IMR-90 (cell line): ENCODE measurements at regions not wholly inside any gene's neighbourhood (a gene's known extent, or its start where the extent isn't known, plus 50 kb on each side); places are given as distances from the start of the nearest gene placed in this dataset.

Experiments used
- ATAC-seq: fragments of 200-7000 bp; cut with Tn5 transposase; 2 replicates; pipeline ENCODE4 v1.9.1; 2020; ENCODE audit warnings: low read depth, mild to moderate bottlenecking, moderate library complexity
- BruUV-seq: library from RNA; stranded (reverse); fragments of 400-500 nt; replicated peaks from 2 replicates; lab custom pipeline; 2021; lab: Mats Ljungman, UMichigan
- CTCF ChIA-PET: fragments of 300-600 bp; formaldehyde crosslinking; extraction: SDS; loops from one replicate; lab custom pipeline; 2021; ENCODE audit warnings: antibody characterized with exemption; lab: Yijun Ruan, JAX
- POLR2A ChIA-PET: fragments of 300-600 bp; sonication (Branson Sonifier 250); formaldehyde crosslinking; loops from one replicate; lab custom pipeline; 2022; ENCODE audit warnings: antibody characterized with exemption; ENCODE audit not compliant: unreplicated experiment; lab: Charles Lee
- DNase-seq: peaks from one replicate; pipeline ENCODE4 v3.0.0; 2013
- H2AFZ ChIP-seq: replicated peaks from 2 replicates; pipeline ENCODE3; 2013; ENCODE audit warnings: low read length, mild to moderate bottlenecking; ENCODE audit not compliant: poor library complexity
- H2AK5ac ChIP-seq: 2 replicates; pipeline ENCODE4 v1.6.1; 2013; ENCODE audit warnings: low read depth, low read length, inconsistent platforms
- H2AK9ac ChIP-seq: replicated peaks from 2 replicates; pipeline ENCODE3; 2013; ENCODE audit warnings: mild to moderate bottlenecking, low read depth, low read length, moderate library complexity; ENCODE audit not compliant: poor library complexity
- H2BK120ac ChIP-seq: 2 replicates; pipeline ENCODE4 v1.6.1; 2013; ENCODE audit warnings: low read depth, low read length, inconsistent platforms
- H2BK15ac ChIP-seq: 3 replicates; pipeline ENCODE4 v1.6.1; 2013; ENCODE audit warnings: low read depth, low read length, inconsistent platforms
- H2BK20ac ChIP-seq: 2 replicates; pipeline ENCODE4 v1.6.1; 2013; ENCODE audit warnings: low read depth, mild to moderate bottlenecking, inconsistent platforms, low read length, moderate library complexity
- H2BK5ac ChIP-seq: 2 replicates; pipeline ENCODE4 v1.6.1; 2013; ENCODE audit warnings: mild to moderate bottlenecking, low read depth, low read length, inconsistent platforms; ENCODE audit not compliant: poor library complexity, severe bottlenecking
- H3K14ac ChIP-seq: replicated peaks from 2 replicates; pipeline ENCODE4 v1.6.1; 2013; ENCODE audit warnings: low read depth, low read length, inconsistent platforms
- H3K18ac ChIP-seq: 2 replicates; pipeline ENCODE4 v1.6.1; 2013; ENCODE audit warnings: low read depth, low read length, control low read depth
- H3K23ac ChIP-seq: 2 replicates; pipeline ENCODE4 v1.6.1; 2013; ENCODE audit warnings: low read depth, low read length, inconsistent platforms
- H3K27ac ChIP-seq: 2 replicates; pipeline ENCODE4 v1.5.1; 2013; ENCODE audit warnings: mild to moderate bottlenecking, control low read depth, low read length; ENCODE audit not compliant: insufficient read depth
- H3K27me3 ChIP-seq: 2 replicates; pipeline ENCODE4 v1.6.1; 2013; ENCODE audit warnings: low read length; ENCODE audit not compliant: control insufficient read depth, insufficient read depth
- H3K36me3 ChIP-seq: 2 replicates; pipeline ENCODE4 v1.6.1; 2013; ENCODE audit warnings: low read length, mixed read lengths; ENCODE audit not compliant: control insufficient read depth, insufficient read depth
- H3K4ac ChIP-seq: 2 replicates; pipeline ENCODE4 v1.6.1; 2013; ENCODE audit warnings: low read depth, low read length, inconsistent platforms
- H3K4me1 ChIP-seq: 2 replicates; pipeline ENCODE4 v1.6.1; 2013; ENCODE audit warnings: low read length, mixed read lengths; ENCODE audit not compliant: control insufficient read depth, insufficient read depth
- H3K4me2 ChIP-seq: 2 replicates; pipeline ENCODE4 v1.6.1; 2013; ENCODE audit warnings: low read depth, mild to moderate bottlenecking, control low read depth, low read length, moderate library complexity
- H3K4me3 ChIP-seq: 2 replicates; pipeline ENCODE4 v1.5.1; 2013; ENCODE audit warnings: low read depth, mild to moderate bottlenecking, control low read depth, low read length, moderate library complexity; ENCODE audit not compliant: insufficient read depth
- H3K56ac ChIP-seq: 2 replicates; pipeline ENCODE4 v1.6.1; 2013; ENCODE audit warnings: low read length, inconsistent platforms; ENCODE audit not compliant: insufficient read depth; ENCODE audit errors: extremely low read depth
- H3K79me1 ChIP-seq, 2 experiments: 2 replicates each; pipeline ENCODE4 v1.6.1; 2013; ENCODE audit warnings: low read length in 2 of 2, inconsistent platforms in 1 of 2, low read depth in 1 of 2
- H3K9ac ChIP-seq: 2 replicates; pipeline ENCODE4 v1.6.1; 2013; ENCODE audit warnings: low read depth, low read length, control low read depth
- H3K9me1 ChIP-seq: 2 replicates; pipeline ENCODE4 v1.6.1; 2013; ENCODE audit warnings: low read length, inconsistent platforms; ENCODE audit not compliant: insufficient read depth
- H3K9me3 ChIP-seq: 2 replicates; pipeline ENCODE4 v1.6.1; 2013; ENCODE audit warnings: low read length; ENCODE audit not compliant: control insufficient read depth, insufficient read depth
- H4K20me1 ChIP-seq: 2 replicates; pipeline ENCODE4 v1.6.1; 2013; ENCODE audit warnings: low read length, inconsistent platforms; ENCODE audit not compliant: insufficient read depth
- H4K5ac ChIP-seq: 2 replicates; pipeline ENCODE4 v1.6.1; 2013; ENCODE audit warnings: mild to moderate bottlenecking, low read depth, low read length, control low read depth
- H4K8ac ChIP-seq, 2 experiments: 2 replicates each; pipeline ENCODE4 v1.6.1; 2013; ENCODE audit warnings: low read depth in 2 of 2, low read length in 2 of 2, control low read depth in 1 of 2, inconsistent platforms in 1 of 2
- H4K91ac ChIP-seq: 2 replicates; pipeline ENCODE4 v1.6.1; 2013; ENCODE audit warnings: low read depth, low read length, inconsistent platforms; ENCODE audit not compliant: insufficient read depth
- NFE2L2 ChIP-seq: fragments of 150-350 bp; IDR thresholded peaks from 2 replicates; pipeline ENCODE4 v1.6.1; 2016; ENCODE audit warnings: low read depth, mild to moderate bottlenecking, low read length
- USF2 ChIP-seq: fragments of 150-350 bp; IDR thresholded peaks from 2 replicates; pipeline ENCODE4 v1.6.1; 2017; ENCODE audit warnings: mild to moderate bottlenecking, antibody characterized with exemption, low read length, low read depth
- WGBS, 2 experiments: methylation state at CpG; one replicate each; pipeline versions ENCODE4 v1.1.5 to v1.1.7; 2013; ENCODE audit warnings: missing lambda C conversion rate in 2 of 2; ENCODE audit not compliant: insufficient read length in 1 of 2; ENCODE audit errors: extremely low coverage in 2 of 2; 5-methylcytosine and 5-hydroxymethylcytosine counted together
- dilution Hi-C: fragments of 300-500 bp; cut with HindIII; formaldehyde crosslinking; loops from one replicate; pipeline ENCODE4 v1.14.3; 2018; ENCODE audit warnings: low sequenced_read_pairs; ENCODE audit not compliant: unreplicated experiment
- in situ Hi-C: fragments of 300-500 bp; cut with MboI; formaldehyde crosslinking; loops from 3 replicates; pipeline ENCODE4 v1.14.3; 2019; ENCODE audit warnings: low sequenced_read_pairs, inconsistent platforms, mixed read lengths
- intact Hi-C: fragments of 100-400 bp; cut with micrococcal nuclease; formaldehyde crosslinking; loops from 2 replicates; pipeline ENCODE4 v1.10.0; 2022

GRCh38 chr2:236748385-236748784 is 178.8 kb downstream of the ACKR3 start:
- BruUV-seq, result no TSS peak
- dilution Hi-C loops, result no loop called here

More at GRCh38 chr2:236748385-236748784, 178.8 kb downstream of the ACKR3 start:
- Histone ChIP-seq H2BK20ac (no peak overlapping the region), H2AK5ac (no peak overlapping the region), H2AFZ (no peak overlapping the region), H4K91ac (no peak overlapping the region), H3K56ac (no peak overlapping the region), H3K79me1 (no peaks in the 10 kb centered on the region), H3K27me3 (peaks cover 27% of the 10 kb centered on the region), H4K20me1 (no peaks in the 10 kb centered on the region), H4K8ac (no peak overlapping the region), H2AK9ac (no peak overlapping the region), H3K18ac (no peak overlapping the region), H3K36me3 (no peaks in the 10 kb centered on the region), H3K9ac (no peak overlapping the region), H3K4me3 (no peak overlapping the region), H3K4me1 (peaks cover 9% of the 10 kb centered on the region), H4K5ac (no peak overlapping the region), H3K4ac (no peak overlapping the region), H3K9me3 (no peaks in the 10 kb centered on the region), H3K14ac (no peak overlapping the region), H2BK15ac (no peak overlapping the region), H2BK120ac (no peak overlapping the region), H3K27ac (no peak overlapping the region), H3K4me2 (no peak overlapping the region), H3K23ac (no peak overlapping the region), H3K9me1 (no peaks in the 10 kb centered on the region; the same call in 1 of the 2 replicates), H2BK5ac (no peak overlapping the region)
- DNase-seq (no peak), ATAC-seq (no peak)
- intact Hi-C loops (no loop called here), in situ Hi-C loops (no loop called here)
- POLR2A ChIA-PET, result no interaction called here
- TF ChIP-seq NFE2L2 (no peak), USF2 (no peak)
- CTCF ChIA-PET, result no interaction called here
- WGBS, 2 experiments, result 34% methylated on average over 3 of the region's 9 CpGs; no CpG with 5 or more reads in 1 of the 2 experiments
